ENCODE measurements at regions not wholly inside any gene's neighbourhood (a gene's known extent, or its start where the extent isn't known, plus 50 kb on each side); places are given as distances from the start of the nearest gene placed in this dataset.

GRCh38 chr14:25430808-25431207, 380.9 kb upstream of the STXBP6 start:
- intact Hi-C loops (cut with DNase I): loop anchor here (5.0 kb wide), 1 partner anchor 106 kb away; no protein-coding TSS in a partner anchor
- TF ChIP-seq CTCF (IDR thresholded peaks at IDR 0.05): no peak
- H3K9me3 ChIP-seq: no peaks in the 10 kb centered on the region
- no peaks in the 10 kb centered on the region for H3K4me1 ChIP-seq
- no peak overlapping the region for H3K9ac ChIP-seq (ENCODE audit: low read depth in 2 of 2, low read length in 2 of 2)
- H3K36me3 ChIP-seq: no peaks in the 10 kb centered on the region
- H3K27ac ChIP-seq: no peak overlapping the region
- no peak for DNase-seq
- H3K4me3 ChIP-seq: no peak overlapping the region
- no peaks in the 10 kb centered on the region for H3K27me3 ChIP-seq

DNA sequence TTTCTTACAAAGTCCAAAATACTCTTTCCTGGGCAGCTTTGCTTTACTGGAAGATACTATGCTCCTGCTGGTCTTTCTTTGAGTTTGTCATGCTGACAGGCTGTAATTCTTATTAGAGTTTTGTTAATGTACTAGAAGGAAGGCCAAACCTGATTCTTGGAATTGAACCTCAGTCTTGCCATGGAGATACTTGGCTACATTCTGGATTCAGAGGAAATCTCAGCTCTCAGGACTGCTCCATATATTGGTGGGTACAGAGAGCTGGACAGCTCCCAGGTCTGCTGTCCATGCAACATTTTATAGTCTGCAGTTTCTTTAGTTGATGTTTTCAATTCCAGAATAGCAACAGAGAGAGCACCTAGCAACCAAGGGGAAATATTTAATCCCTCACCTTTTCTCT, 363.1 kb upstream of the STXBP6 start:
- Histone ChIP-seq H3K4me1 (no peaks in the 10 kb centered on the region), H3K9ac (ENCODE audit: low read depth in 2 of 2, low read length in 2 of 2) (no peak overlapping the region), H3K27me3 (no peaks in the 10 kb centered on the region), H3K9me3 (no peaks in the 10 kb centered on the region), H3K36me3 (no peaks in the 10 kb centered on the region), H3K27ac (no peak overlapping the region), H3K4me3 (no peak overlapping the region)
- DNase-seq: no peak
- intact Hi-C loops (cut with DNase I): loop anchor here (10.0 kb wide), 1 partner anchor 122 kb away; no protein-coding TSS in a partner anchor
- no peak for TF ChIP-seq CTCF (IDR thresholded peaks at IDR 0.05)

- no peaks in the 10 kb centered on the region for H3K9me3 ChIP-seq
- H3K4me1 ChIP-seq: no peaks in the 10 kb centered on the region
- H3K27me3 ChIP-seq: no peaks in the 10 kb centered on the region
- no peak overlapping the region for H3K27ac ChIP-seq
- H3K36me3 ChIP-seq: no peaks in the 10 kb centered on the region
- intact Hi-C loops (cut with DNase I): loop anchor here (10.0 kb wide), 1 partner anchor 123 kb away; no protein-coding TSS in a partner anchor
- no peak overlapping the region for H3K4me3 ChIP-seq
- DNase-seq: no peak
- H3K9ac ChIP-seq (ENCODE audit: low read depth in 2 of 2, low read length in 2 of 2): no peak overlapping the region
- peak; percentile 15 for TF ChIP-seq CTCF (IDR thresholded peaks at IDR 0.05)
These were observed 362.1 kb upstream of the STXBP6 start for GRCh38 chr14:25411781-25412757.

GRCh38 chr14:25406818-25407217, 356.9 kb upstream of the STXBP6 start:
- no peaks in the 10 kb centered on the region for H3K4me1 ChIP-seq
- intact Hi-C loops (cut with DNase I): loop anchor here (10.0 kb wide), 1 partner anchor 252 kb away; no protein-coding TSS in a partner anchor
- TF ChIP-seq CTCF (IDR thresholded peaks at IDR 0.05): peak; percentile 52
- no peaks in the 10 kb centered on the region for H3K27me3 ChIP-seq
- DNase-seq: peak; percentile 56
- no peaks in the 10 kb centered on the region for H3K36me3 ChIP-seq
- no peak overlapping the region for H3K4me3 ChIP-seq
- H3K27ac ChIP-seq: no peak overlapping the region
- no peak overlapping the region for H3K9ac ChIP-seq (ENCODE audit: low read depth in 2 of 2, low read length in 2 of 2)
- H3K9me3 ChIP-seq: no peaks in the 10 kb centered on the region

- DNase-seq: peak; percentile 75
- no peaks in the 10 kb centered on the region for H3K9me3 ChIP-seq
- no peaks in the 10 kb centered on the region for H3K4me1 ChIP-seq
- peak; percentile 69 for TF ChIP-seq CTCF (IDR thresholded peaks at IDR 0.05)
- H3K27me3 ChIP-seq: no peaks in the 10 kb centered on the region
- no peaks in the 10 kb centered on the region for H3K36me3 ChIP-seq
- intact Hi-C loops (cut with DNase I): loop anchor here (5.0 to 10.0 kb wide), 2 partner anchors 246 to 688 kb away; no protein-coding TSS in a partner anchor
- H3K9ac ChIP-seq (ENCODE audit: low read depth in 2 of 2, low read length in 2 of 2): no peak overlapping the region
- no peak overlapping the region for H3K27ac ChIP-seq
- no peak overlapping the region for H3K4me3 ChIP-seq
These were observed 350.8 kb upstream of the STXBP6 start for GRCh38 chr14:25400607-25401206.

Data from colonic mucosa (tissue), 4 donors.